SK-N-SH (cell line): ENCODE measurements at regions not wholly inside any gene's neighbourhood (a gene's known extent, or its start where the extent isn't known, plus 50 kb on each side); places are given as distances from the start of the nearest gene placed in this dataset.

Experiments used
- CHD2 ChIP-seq: fragments of 150-350 bp; IDR thresholded peaks from 2 replicates; pipeline ENCODE4 v1.6.1; 2018; ENCODE audit warnings: low read length; ENCODE audit not compliant: partially characterized antibody
- EP300 ChIP-seq, 2 experiments: IDR thresholded peaks; 2 replicates each; pipeline versions ENCODE4 v1.4.0 to v1.6.1; 2012; ENCODE audit warnings: borderline replicate concordance in 1 of 2, low read depth in 1 of 2, low read length in 1 of 2
- FOSL2 ChIP-seq: IDR thresholded peaks from 2 replicates; pipeline ENCODE4 v1.4.0; 2012; ENCODE audit warnings: low read depth, mild to moderate bottlenecking, moderate library complexity, borderline replicate concordance
- GABPA ChIP-seq: IDR thresholded peaks from 2 replicates; pipeline ENCODE4 v1.4.0; 2012; ENCODE audit warnings: low read depth, mild to moderate bottlenecking
- JUND ChIP-seq: IDR thresholded peaks from 2 replicates; pipeline ENCODE4 v1.4.0; 2012
- POLR2AphosphoS5 ChIP-seq: IDR thresholded peaks from 2 replicates; pipeline ENCODE4 v1.6.1; 2012; ENCODE audit warnings: low read depth, low read length
- SMC3 ChIP-seq: IDR thresholded peaks from 2 replicates; pipeline ENCODE4 v1.6.1; 2012; ENCODE audit warnings: low read depth, low read length, improper control_type of control experiment
- USF2 ChIP-seq: fragments of 150-350 bp; IDR thresholded peaks from 2 replicates; pipeline ENCODE4 v1.6.1; 2017; ENCODE audit warnings: antibody characterized with exemption, low read length, low read depth, borderline replicate concordance
- TF ChIP-seq, protein P1 (sequence below): fragments of 200-600 bp; sonication (generic); IDR thresholded peaks from 2 replicates; pipeline ENCODE4 v1.6.1; 2017; ENCODE audit warnings: antibody characterized with exemption, mild to moderate bottlenecking, moderate library complexity
- TF ChIP-seq, protein P2 (sequence below): IDR thresholded peaks from 2 replicates; pipeline ENCODE4 v1.6.1; 2012; ENCODE audit warnings: mild to moderate bottlenecking, low read depth, low read length, moderate library complexity
- TF ChIP-seq, protein P3 (sequence below): IDR thresholded peaks from 2 replicates; pipeline ENCODE4 v1.4.0; 2012; ENCODE audit warnings: low read depth

DNA sequence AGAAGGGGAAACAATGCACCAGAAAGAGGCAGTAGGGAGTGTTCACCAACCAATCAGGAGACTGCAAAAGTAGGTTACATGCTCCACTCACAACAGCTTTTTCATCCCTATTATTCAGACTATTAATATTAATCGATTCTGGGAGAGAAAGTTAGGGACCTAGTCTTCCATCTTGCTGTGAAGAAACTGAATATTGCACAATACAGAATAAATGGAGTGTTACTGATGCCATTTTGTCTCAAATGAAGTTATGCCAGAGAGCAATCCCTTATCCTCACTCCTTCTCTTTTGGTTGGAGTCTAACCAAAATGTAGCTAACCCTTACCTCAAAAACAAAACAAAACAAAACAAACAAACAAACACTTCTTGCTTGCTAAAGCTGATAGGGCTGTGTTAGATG lies 1120.9 kb upstream of the GYPC start:
- TF ChIP-seq USF2 = no peak
- no peak for TF ChIP-seq CHD2
- TF ChIP-seq, protein P1, sequence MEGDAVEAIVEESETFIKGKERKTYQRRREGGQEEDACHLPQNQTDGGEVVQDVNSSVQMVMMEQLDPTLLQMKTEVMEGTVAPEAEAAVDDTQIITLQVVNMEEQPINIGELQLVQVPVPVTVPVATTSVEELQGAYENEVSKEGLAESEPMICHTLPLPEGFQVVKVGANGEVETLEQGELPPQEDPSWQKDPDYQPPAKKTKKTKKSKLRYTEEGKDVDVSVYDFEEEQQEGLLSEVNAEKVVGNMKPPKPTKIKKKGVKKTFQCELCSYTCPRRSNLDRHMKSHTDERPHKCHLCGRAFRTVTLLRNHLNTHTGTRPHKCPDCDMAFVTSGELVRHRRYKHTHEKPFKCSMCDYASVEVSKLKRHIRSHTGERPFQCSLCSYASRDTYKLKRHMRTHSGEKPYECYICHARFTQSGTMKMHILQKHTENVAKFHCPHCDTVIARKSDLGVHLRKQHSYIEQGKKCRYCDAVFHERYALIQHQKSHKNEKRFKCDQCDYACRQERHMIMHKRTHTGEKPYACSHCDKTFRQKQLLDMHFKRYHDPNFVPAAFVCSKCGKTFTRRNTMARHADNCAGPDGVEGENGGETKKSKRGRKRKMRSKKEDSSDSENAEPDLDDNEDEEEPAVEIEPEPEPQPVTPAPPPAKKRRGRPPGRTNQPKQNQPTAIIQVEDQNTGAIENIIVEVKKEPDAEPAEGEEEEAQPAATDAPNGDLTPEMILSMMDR = no peak
- TF ChIP-seq, protein P2, sequence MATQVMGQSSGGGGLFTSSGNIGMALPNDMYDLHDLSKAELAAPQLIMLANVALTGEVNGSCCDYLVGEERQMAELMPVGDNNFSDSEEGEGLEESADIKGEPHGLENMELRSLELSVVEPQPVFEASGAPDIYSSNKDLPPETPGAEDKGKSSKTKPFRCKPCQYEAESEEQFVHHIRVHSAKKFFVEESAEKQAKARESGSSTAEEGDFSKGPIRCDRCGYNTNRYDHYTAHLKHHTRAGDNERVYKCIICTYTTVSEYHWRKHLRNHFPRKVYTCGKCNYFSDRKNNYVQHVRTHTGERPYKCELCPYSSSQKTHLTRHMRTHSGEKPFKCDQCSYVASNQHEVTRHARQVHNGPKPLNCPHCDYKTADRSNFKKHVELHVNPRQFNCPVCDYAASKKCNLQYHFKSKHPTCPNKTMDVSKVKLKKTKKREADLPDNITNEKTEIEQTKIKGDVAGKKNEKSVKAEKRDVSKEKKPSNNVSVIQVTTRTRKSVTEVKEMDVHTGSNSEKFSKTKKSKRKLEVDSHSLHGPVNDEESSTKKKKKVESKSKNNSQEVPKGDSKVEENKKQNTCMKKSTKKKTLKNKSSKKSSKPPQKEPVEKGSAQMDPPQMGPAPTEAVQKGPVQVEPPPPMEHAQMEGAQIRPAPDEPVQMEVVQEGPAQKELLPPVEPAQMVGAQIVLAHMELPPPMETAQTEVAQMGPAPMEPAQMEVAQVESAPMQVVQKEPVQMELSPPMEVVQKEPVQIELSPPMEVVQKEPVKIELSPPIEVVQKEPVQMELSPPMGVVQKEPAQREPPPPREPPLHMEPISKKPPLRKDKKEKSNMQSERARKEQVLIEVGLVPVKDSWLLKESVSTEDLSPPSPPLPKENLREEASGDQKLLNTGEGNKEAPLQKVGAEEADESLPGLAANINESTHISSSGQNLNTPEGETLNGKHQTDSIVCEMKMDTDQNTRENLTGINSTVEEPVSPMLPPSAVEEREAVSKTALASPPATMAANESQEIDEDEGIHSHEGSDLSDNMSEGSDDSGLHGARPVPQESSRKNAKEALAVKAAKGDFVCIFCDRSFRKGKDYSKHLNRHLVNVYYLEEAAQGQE = no peak
- TF ChIP-seq GABPA = no peak
- TF ChIP-seq, protein P3, sequence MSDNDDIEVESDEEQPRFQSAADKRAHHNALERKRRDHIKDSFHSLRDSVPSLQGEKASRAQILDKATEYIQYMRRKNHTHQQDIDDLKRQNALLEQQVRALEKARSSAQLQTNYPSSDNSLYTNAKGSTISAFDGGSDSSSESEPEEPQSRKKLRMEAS = no peak
- TF ChIP-seq EP300 (IDR thresholded peaks at IDR 0.05; ENCODE audit: borderline replicate concordance in 1 of 2, low read depth in 1 of 2, low read length in 1 of 2) = no peak
- TF ChIP-seq JUND = no peak
- TF ChIP-seq FOSL2 = no peak
- TF ChIP-seq POLR2AphosphoS5 = no peak
- no peak for TF ChIP-seq SMC3
